ENCODE measurements at regions not wholly inside any gene's neighbourhood (a gene's known extent, or its start where the extent isn't known, plus 50 kb on each side); places are given as distances from the start of the nearest gene placed in this dataset.

- no peak for FAIRE-seq
- Histone ChIP-seq H3K23ac (ENCODE audit: insufficient read length) (no peak overlapping the region), H3K18ac (ENCODE audit: extremely low read depth, low read length) (no peak overlapping the region), H3K4me1 (replicated peaks in 1 of 4; ENCODE audit: control insufficient read depth in 3 of 4, insufficient read depth in 4 of 4, low read length in 3 of 4) (peaks cover 0 to 4% (median 1%) of the 10 kb centered on the region in 4 experiments; a peak in 3 of 7 replicates), H2BK15ac (ENCODE audit: low read length) (no peak overlapping the region), H3K79me2 (ENCODE audit: control insufficient read depth in 1 of 2, insufficient read depth in 2 of 2, low read length in 2 of 2) (no peaks in the 10 kb centered on the region), H3K9ac (replicated peaks in 1 of 4; ENCODE audit: extremely low read depth in 1 of 4, low read depth in 3 of 4, low read length in 3 of 4) (no peak overlapping the region), H3K14ac (ENCODE audit: insufficient read length) (no peak overlapping the region), H4K91ac (replicated peaks; ENCODE audit: insufficient read length, low read length) (no peak overlapping the region), H3K27me3 (replicated peaks in 1 of 4; ENCODE audit: control insufficient read depth in 3 of 4, extremely low read depth in 1 of 4, insufficient read depth in 3 of 4, low read length in 3 of 4) (peaks cover 0 to 11% (median 6%) of the 10 kb centered on the region in 4 experiments; a peak in 3 of 7 replicates), H2AK5ac (ENCODE audit: low read depth, low read length) (no peak overlapping the region), H2BK120ac (replicated peaks; ENCODE audit: low read depth, low read length) (no peak overlapping the region), H4K8ac (ENCODE audit: extremely low read depth, insufficient read depth, low read length) (no peak overlapping the region), H4K5ac (ENCODE audit: insufficient read length, low read depth, low read length) (no peak overlapping the region), H3K4ac (replicated peaks; ENCODE audit: insufficient read length, low read depth, low read length) (no peak overlapping the region), H2BK12ac (ENCODE audit: low read depth, low read length) (no peak overlapping the region), H3K79me1 (ENCODE audit: low read depth, low read length) (no peaks in the 10 kb centered on the region), H3K27ac (ENCODE audit: low read depth, low read length) (no peak overlapping the region), H4K20me1 (replicated peaks in 1 of 2; ENCODE audit: control insufficient read depth in 1 of 2, insufficient read depth in 2 of 2, low read length in 2 of 2) (no peaks in the 10 kb centered on the region), H3K23me2 (ENCODE audit: low read depth, low read length) (no peaks in the 10 kb centered on the region), H2AFZ (ENCODE audit: low read length) (no peak overlapping the region), H3K4me2 (ENCODE audit: insufficient read depth in 1 of 2, low read depth in 2 of 2, low read length in 2 of 2) (no peak overlapping the region), H3K4me3 (ENCODE audit: extremely low read depth in 1 of 4, insufficient read depth in 2 of 4, low read depth in 3 of 4, low read length in 4 of 4) (no peak overlapping the region), H3K9me3 (ENCODE audit: insufficient read depth in 2 of 2, low read depth in 1 of 2, low read length in 1 of 2) (no peaks in the 10 kb centered on the region), H2BK5ac (ENCODE audit: low read depth, low read length) (no peak overlapping the region), H3K36me3 (ENCODE audit: control insufficient read depth in 2 of 4, insufficient read depth in 4 of 4, low read length in 3 of 4) (no peaks in the 10 kb centered on the region), H2BK20ac (ENCODE audit: low read length) (no peak overlapping the region), H3K56ac (replicated peaks; ENCODE audit: insufficient read length, low read depth, low read length) (no peak overlapping the region)
- TF ChIP-seq POLR2AphosphoS5 (IDR thresholded peaks at IDR 0.05; ENCODE audit: low read depth, low read length), result no peak
- TF ChIP-seq, protein P1, sequence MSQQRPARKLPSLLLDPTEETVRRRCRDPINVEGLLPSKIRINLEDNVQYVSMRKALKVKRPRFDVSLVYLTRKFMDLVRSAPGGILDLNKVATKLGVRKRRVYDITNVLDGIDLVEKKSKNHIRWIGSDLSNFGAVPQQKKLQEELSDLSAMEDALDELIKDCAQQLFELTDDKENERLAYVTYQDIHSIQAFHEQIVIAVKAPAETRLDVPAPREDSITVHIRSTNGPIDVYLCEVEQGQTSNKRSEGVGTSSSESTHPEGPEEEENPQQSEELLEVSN (IDR thresholded peaks at IDR 0.05), result no peak
- no peak for TF ChIP-seq SIN3A (conservative IDR thresholded peaks at IDR 0.05 in 1 of 2, IDR thresholded peaks at IDR 0.05 in 1 of 2; ENCODE audit: low read depth in 1 of 2, low read length in 2 of 2)
- no peak for TF ChIP-seq TCF12 (IDR thresholded peaks at IDR 0.05; ENCODE audit: low read depth, low read length)
- 0 out of 4 replicates have a peak, but pooled peaks of 1 of the 2 experiments have one; percentile 3 for TF ChIP-seq RAD21 (IDR thresholded peaks at IDR 0.05 in 1 of 2, conservative IDR thresholded peaks at IDR 0.05 in 1 of 2; ENCODE audit: low read depth in 2 of 2, low read length in 2 of 2)
- TF ChIP-seq, protein P2, sequence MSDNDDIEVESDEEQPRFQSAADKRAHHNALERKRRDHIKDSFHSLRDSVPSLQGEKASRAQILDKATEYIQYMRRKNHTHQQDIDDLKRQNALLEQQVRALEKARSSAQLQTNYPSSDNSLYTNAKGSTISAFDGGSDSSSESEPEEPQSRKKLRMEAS (IDR thresholded peaks at IDR 0.05), result no peak
- ChIA-PET CTCF (ENCODE audit: partially characterized antibody) (interaction anchor here (0.6 to 10.8 kb wide), 24 partner anchors 10 to 196 kb away, joined by 3 to 91 read pairs (median 4); no protein-coding TSS in a partner anchor), POLR2A (ENCODE audit: partially characterized antibody) (no interaction called here)
- 87% methylated on average over 14 of the region's 14 CpGs; no CpG with 5 or more reads in 1 of the 2 experiments for WGBS, 2 experiments (ENCODE audit: extremely low coverage in 1 of 2, insufficient coverage in 1 of 2, insufficient read length in 1 of 2, insufficient replicate concordance in 2 of 2, low coverage in 1 of 2, low lambda C conversion rate in 2 of 2, missing lambda C conversion rate in 1 of 2)
- DNase-seq (ENCODE audit: low read depth in 1 of 2, low spot score in 2 of 2), result no peak
Measured at GRCh38 chr2:120509213-120509815, 163.4 kb downstream of the INHBB start.
